Activated T-helper 17 cell treated with anti-CD3 and anti-CD28 coated beads, Interleukin-2, amount 50 U/mL, for 72 hours (primary cell): ENCODE measurements at regions not wholly inside any gene's neighbourhood (a gene's known extent, or its start where the extent isn't known, plus 50 kb on each side); places are given as distances from the start of the nearest gene placed in this dataset.

ENCODE experiments used
- ATAC-seq: fragments of 150-1000 bp; cut with Tn5 transposase; replicated peaks from 2 replicates; pipeline ENCODE4 v1.10.0; 2021; ENCODE audit warnings: mild to moderate bottlenecking, moderate library complexity
- H3K27ac Mint-ChIP-seq: one replicate; pipeline ENCODE4 v1.8.0; 2022; ENCODE audit warnings: mixed read lengths
- H3K27me3 Mint-ChIP-seq: one replicate; pipeline ENCODE4 v1.8.0; 2022; ENCODE audit warnings: mixed read lengths
- H3K36me3 Mint-ChIP-seq: one replicate; pipeline ENCODE4 v1.8.0; 2022; ENCODE audit warnings: low read depth, mild to moderate bottlenecking, mixed read lengths
- H3K4me1 Mint-ChIP-seq: one replicate; pipeline ENCODE4 v1.8.0; 2022; ENCODE audit warnings: mixed read lengths
- H3K4me3 Mint-ChIP-seq: one replicate; pipeline ENCODE4 v1.8.0; 2022; ENCODE audit warnings: mild to moderate bottlenecking, mixed read lengths
- H3K9me3 Mint-ChIP-seq: one replicate; pipeline ENCODE4 v1.8.0; 2022; ENCODE audit warnings: mixed read lengths

DNA sequence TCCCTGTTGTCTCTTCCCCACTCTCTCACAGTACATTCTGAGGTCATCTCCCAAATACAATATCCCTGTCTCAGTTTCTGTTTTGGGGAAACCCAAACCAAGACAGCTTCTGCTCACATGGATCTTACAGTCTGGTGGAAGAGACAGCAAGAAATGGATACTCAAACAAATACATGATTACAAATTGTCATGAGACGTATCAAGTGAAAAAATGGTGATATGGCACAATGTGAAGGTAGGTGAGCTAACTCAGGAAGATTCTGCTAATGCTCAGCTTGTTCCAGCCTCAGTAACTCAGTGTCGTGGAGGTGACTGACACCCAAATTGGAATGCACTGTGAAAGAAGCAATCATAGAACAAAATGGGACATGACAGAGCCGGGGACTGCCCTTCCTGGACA, 68.3 kb downstream of the CHST1 start:
- no peak for ATAC-seq
- H3K4me3 Mint-ChIP-seq, result no peak overlapping the region
- no peak overlapping the region for H3K27ac Mint-ChIP-seq
- H3K9me3 Mint-ChIP-seq, result no peaks in the 10 kb centered on the region
- H3K27me3 Mint-ChIP-seq, result peaks cover 19% of the 10 kb centered on the region
- no peaks in the 10 kb centered on the region for H3K4me1 Mint-ChIP-seq
- no peaks in the 10 kb centered on the region for H3K36me3 Mint-ChIP-seq

DNA sequence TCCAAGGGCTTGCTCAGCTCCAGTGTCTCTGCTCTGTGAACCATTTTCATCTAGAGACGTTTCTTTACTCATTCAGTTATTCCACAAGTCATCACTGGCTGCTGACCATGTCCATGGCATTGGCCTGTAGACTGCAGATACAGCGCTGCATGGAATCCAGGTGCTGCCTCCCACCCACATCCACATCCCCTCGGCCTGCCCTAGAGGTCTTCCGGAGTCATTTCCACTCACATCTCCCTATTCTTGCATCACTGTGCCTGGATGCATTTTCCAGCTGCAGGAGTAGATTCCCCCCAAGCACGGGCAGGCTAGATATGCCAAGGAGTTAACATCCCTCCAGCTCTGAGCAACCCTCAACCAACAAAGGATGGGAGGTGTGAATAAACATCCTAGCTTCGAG, 68.9 kb downstream of the CHST1 start:
- no peak overlapping the region for H3K4me3 Mint-ChIP-seq
- peaks cover 15% of the 10 kb centered on the region for H3K27me3 Mint-ChIP-seq
- H3K36me3 Mint-ChIP-seq, result no peaks in the 10 kb centered on the region
- H3K27ac Mint-ChIP-seq, result no peak overlapping the region
- no peak for ATAC-seq
- H3K9me3 Mint-ChIP-seq, result no peaks in the 10 kb centered on the region
- no peaks in the 10 kb centered on the region for H3K4me1 Mint-ChIP-seq

DNA sequence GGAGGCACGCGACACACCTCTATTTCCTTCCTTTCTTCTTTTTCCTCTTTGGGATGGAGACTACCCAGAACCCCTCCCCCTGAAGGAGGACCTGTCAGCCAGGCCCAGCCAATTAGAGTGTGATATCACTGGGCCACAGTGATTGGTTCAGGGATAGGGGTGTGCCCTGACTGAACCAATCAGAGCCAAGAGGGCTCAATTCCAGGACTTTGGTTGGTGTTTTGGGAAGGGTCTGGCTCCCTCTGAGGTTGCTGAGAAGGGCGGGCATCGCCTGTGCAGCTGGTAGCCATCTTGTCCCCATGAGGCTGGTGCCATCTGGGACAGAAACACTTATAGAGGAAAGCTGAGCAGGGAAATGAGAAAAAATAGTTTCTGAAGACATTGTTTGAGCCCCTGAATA, 71.4 kb downstream of the CHST1 start:
- no peaks in the 10 kb centered on the region for H3K36me3 Mint-ChIP-seq
- peaks cover 6% of the 10 kb centered on the region for H3K27me3 Mint-ChIP-seq
- peak; percentile 43 for ATAC-seq
- H3K9me3 Mint-ChIP-seq, result no peaks in the 10 kb centered on the region
- H3K4me1 Mint-ChIP-seq, result no peaks in the 10 kb centered on the region
- no peak overlapping the region for H3K27ac Mint-ChIP-seq
- H3K4me3 Mint-ChIP-seq, result no peak overlapping the region

DNA sequence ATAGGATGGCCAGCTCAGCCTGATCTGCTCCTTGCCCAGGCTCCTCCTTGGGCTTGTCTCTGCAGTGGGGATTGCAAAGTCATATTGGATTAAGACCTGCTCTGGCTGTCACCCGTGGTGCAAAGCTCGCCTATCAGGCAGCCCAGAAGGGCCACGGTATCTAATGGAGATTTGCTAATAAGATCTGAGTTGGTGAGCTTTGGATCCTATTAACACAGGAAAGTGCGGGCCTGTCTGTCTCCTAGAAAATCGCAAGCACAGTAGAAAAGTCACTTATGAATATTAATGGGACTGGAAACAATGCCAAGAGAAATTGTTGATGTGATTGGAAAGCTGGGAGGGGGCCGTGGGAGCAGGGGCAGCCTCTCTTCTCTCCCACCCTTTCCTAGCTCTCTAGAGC, 72.8 kb downstream of the CHST1 start:
- ATAC-seq, result no peak
- Mint-ChIP-seq H3K4me1 (no peaks in the 10 kb centered on the region), H3K4me3 (no peak overlapping the region), H3K36me3 (no peaks in the 10 kb centered on the region), H3K27ac (no peak overlapping the region), H3K27me3 (peaks cover 4% of the 10 kb centered on the region), H3K9me3 (no peaks in the 10 kb centered on the region)

DNA sequence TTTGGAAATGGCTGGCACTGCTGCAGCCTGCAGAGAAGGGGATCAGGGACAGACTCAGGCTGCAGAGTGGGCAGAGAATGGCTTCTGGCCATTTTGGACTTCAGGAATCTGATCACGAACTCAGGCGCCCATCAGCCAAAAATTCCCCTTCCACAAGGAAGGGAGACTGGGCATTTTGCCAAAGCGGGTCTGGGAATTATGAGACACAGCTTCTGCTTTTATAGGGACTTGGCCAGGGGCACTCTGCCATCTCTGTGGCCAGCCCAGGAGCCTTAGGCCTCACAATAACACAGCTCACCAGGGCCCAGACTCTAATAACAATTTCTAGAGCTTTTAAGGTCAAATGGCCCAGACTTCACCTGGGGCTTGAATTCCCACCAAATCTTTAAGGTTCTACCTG, 74.7 kb downstream of the CHST1 start:
- no peak for ATAC-seq
- Mint-ChIP-seq H3K27me3 (peaks cover 9% of the 10 kb centered on the region), H3K36me3 (no peaks in the 10 kb centered on the region), H3K4me3 (no peak overlapping the region), H3K9me3 (no peaks in the 10 kb centered on the region), H3K4me1 (no peaks in the 10 kb centered on the region), H3K27ac (no peak overlapping the region)

DNA sequence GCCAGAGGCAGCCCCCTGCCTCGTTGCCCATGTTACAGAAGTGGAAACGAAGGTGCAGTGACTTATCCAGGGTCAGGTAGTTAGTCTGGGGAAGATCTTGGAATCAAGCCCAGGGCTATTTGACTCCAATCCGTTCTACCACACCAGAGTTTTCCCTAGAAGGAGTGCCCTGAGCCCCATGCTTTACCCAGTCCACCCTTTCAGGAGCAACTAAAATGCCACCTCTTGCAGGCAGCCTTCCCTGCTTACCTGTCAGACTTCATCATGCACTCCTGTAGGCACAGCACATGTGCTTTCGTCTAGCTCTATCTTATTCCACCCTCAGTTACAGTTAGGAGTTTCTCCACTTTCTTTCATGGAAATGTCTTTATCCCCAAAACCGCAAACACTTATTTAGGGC, 80.2 kb downstream of the CHST1 start:
- ATAC-seq, result no peak
- Mint-ChIP-seq H3K27me3 (peaks cover 34% of the 10 kb centered on the region), H3K27ac (no peak overlapping the region), H3K4me3 (no peak overlapping the region), H3K9me3 (no peaks in the 10 kb centered on the region), H3K36me3 (no peaks in the 10 kb centered on the region), H3K4me1 (no peaks in the 10 kb centered on the region)

DNA sequence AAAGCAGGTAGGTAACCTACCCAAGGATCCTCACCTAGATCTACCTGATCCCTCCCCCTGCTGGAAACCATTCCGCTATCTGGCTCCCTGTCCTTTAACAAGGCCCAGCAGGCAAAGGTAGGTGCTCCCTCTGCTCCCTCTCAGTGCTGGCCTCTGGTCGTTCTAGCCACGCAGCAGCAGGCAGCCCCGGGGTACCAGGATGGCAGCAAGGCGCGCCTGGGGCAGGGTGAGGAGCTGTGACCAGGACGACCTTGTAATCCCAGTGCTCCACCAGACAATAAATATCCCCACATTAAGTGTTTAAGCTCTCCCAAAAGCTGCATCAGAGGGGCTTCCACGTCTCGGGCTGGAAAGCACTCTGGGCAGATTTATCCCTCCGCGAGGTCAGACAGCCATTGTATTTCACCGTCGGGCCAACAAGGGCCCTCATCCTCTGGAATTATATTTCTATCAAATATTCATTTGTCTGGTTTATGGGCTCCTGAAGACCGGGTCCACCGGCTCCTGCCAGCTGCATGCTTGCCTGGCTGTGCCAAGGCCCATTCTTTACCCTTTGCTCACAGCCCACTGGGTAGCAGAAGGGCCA, 81.3 kb downstream of the CHST1 start:
- H3K27me3 Mint-ChIP-seq, result peaks cover 39% of the 10 kb centered on the region
- no peak overlapping the region for H3K27ac Mint-ChIP-seq
- no peaks in the 10 kb centered on the region for H3K9me3 Mint-ChIP-seq
- H3K4me1 Mint-ChIP-seq, result no peaks in the 10 kb centered on the region
- no peaks in the 10 kb centered on the region for H3K36me3 Mint-ChIP-seq
- H3K4me3 Mint-ChIP-seq, result no peak overlapping the region
- ATAC-seq, result no peak

DNA sequence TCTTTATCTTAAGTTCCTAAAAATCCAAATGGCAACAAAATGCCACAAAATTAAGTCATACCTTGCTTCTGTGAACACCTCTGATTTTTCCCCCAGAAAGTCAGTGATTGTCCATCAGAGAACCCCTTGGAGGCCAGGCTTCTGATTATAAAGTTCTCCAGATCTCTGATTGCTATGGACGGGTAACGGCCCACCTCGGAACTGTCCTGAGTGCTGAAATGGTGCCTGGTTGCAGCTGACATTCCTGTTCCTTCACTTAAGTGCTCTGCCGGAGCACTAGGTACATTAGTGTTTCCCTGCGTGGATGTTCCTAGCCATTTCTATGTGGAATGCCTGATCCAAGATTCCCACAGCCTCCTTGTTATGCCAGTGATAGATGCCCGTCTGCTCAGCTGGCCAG, 85.0 kb downstream of the CHST1 start:
- peaks cover 34% of the 10 kb centered on the region for H3K27me3 Mint-ChIP-seq
- H3K27ac Mint-ChIP-seq, result no peak overlapping the region
- H3K4me1 Mint-ChIP-seq, result no peaks in the 10 kb centered on the region
- no peak for ATAC-seq
- no peak overlapping the region for H3K4me3 Mint-ChIP-seq
- no peaks in the 10 kb centered on the region for H3K9me3 Mint-ChIP-seq
- no peaks in the 10 kb centered on the region for H3K36me3 Mint-ChIP-seq

DNA sequence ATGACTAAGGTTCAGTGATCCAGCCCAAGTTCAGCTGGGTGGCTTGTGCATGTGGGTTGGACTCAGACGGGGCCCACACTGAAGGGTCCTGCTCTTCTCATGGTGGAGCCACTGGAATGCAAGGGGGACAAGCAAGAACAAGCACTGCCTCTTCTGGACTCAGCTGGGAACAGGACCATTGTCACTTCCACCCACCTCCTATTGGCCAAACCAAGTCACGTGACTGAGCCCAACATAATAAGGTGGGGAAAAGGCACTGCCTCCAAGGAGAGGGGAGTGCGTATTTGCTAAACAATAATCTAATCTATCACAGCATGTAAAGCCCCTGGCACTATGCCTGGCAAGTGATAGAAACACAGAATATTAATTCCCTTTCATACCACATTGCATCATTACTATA, 87.1 kb downstream of the CHST1 start:
- peaks cover 33% of the 10 kb centered on the region for H3K27me3 Mint-ChIP-seq
- no peak for ATAC-seq
- no peaks in the 10 kb centered on the region for H3K36me3 Mint-ChIP-seq
- no peak overlapping the region for H3K27ac Mint-ChIP-seq
- no peaks in the 10 kb centered on the region for H3K9me3 Mint-ChIP-seq
- H3K4me1 Mint-ChIP-seq, result no peaks in the 10 kb centered on the region
- H3K4me3 Mint-ChIP-seq, result no peak overlapping the region

DNA sequence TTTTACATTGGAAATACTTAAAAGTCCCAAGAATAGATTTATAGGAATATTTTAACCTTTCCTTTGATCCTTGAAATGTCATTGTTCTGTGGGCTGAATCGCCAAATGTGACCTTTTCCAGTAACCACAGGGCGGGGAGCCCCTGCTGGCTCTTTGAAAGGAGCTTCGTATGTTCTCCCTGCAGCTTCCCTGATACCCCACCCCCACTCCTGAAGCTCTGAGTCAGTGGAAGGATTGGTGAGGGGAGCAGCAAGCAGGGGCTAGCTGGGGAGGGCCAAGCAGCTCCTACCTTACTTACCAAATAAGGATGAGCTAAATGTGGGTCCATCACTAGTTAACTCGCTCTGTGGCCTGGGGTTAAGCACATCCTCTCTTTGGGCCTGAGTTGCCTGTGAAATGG, 87.7 kb downstream of the CHST1 start:
- Mint-ChIP-seq H3K36me3 (no peaks in the 10 kb centered on the region), H3K9me3 (no peaks in the 10 kb centered on the region), H3K27me3 (peaks cover 34% of the 10 kb centered on the region), H3K4me1 (no peaks in the 10 kb centered on the region), H3K27ac (no peak overlapping the region), H3K4me3 (no peak overlapping the region)
- no peak for ATAC-seq

DNA sequence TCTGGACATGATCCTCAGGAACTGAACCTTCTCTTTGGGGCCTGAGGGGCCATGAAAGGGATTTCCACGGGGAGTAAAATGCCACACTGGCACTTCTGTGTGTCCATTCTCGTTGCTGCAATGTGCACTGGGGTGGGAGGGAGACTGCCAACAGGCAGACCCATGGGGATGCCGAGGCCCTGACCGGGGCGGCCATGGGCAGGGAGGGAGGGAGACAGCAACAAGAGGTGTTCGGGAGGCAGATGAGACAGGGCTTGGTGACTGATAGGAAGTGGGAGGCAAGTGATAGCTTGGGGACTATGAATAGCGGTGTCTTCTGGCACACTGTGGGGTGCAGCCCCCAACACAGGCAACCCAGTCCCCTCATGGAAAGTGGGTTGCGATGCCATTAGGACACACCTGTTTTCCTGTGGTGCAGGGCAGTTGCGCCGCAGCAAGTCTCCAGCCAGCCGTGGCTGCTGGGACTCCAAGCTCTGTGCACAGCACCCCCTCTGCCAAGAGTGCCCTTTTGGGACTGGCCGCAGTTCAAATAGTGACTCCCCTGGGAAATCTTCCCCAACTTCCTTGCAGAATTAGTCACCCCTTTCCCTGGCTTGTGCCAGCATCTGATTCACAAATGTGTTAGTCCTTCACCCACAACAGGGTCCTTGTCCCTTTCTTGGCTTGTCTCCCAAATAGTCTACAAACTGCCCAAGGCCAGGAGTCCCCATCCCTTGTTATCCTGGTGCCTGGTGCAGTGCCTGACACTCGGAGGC, 88.8 kb downstream of the CHST1 start:
- Mint-ChIP-seq H3K27me3 (peaks cover 30% of the 10 kb centered on the region), H3K27ac (no peak overlapping the region), H3K9me3 (no peaks in the 10 kb centered on the region), H3K36me3 (no peaks in the 10 kb centered on the region), H3K4me1 (no peaks in the 10 kb centered on the region), H3K4me3 (no peak overlapping the region)
- no peak for ATAC-seq

DNA sequence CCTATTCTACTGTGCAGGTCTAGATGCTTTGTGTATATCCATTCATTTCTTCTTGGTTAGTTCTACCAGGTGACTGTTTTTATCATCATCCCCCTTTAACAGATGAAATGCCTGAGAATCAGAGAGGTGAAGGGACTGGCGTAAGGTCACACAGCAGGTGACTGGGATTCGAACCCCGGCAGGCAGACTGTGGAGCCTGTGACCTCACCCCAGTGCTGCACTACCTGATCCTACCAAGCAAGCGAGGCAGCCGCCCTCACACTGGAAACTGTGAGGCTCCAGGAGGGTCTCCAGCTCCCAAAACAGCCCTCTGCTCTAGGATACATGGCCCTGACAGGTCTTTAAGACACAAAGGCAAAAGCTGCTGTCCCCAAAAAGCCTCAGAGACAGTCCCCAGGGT, 91.7 kb downstream of the CHST1 start:
- Mint-ChIP-seq H3K4me1 (no peaks in the 10 kb centered on the region), H3K4me3 (no peak overlapping the region), H3K27ac (no peak overlapping the region), H3K9me3 (no peaks in the 10 kb centered on the region), H3K27me3 (peaks cover 19% of the 10 kb centered on the region), H3K36me3 (no peaks in the 10 kb centered on the region)
- no peak for ATAC-seq

DNA sequence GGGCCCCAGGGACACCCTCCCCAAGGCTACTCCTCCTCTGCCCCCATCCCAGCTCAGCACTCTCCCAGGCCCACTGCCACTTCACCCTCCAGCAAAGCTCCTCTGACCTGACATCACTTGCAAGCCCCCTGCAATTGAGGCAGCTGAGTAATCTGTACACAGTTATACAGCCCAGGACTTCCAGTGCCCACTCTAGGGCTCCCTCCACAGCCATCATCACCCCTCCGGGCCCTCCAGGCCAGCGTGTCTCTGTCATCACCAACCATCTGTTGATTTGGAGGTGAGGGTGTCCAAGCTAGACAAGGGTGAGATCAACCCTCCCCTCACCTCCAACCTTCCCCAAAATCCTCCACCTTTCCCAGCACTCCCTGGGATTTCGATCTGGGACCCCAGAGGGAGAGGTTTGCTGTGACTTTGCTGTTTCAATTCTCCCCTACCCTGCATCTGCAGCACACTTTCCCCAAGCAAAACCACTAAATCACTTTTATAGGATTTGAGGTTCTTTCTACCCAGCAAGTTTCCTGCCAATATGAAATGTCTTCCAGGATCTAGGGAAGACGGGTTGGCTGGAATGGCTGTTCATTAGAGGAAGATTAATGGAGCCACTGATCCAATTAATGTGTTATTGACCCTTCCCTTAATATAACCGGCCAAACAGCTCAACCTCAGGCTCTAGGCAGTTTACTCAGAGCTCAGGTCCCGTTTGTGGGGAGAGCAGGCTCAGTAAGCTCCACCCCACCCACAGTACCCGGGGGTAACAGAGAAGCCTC, 92.9 kb downstream of the CHST1 start:
- no peaks in the 10 kb centered on the region for H3K36me3 Mint-ChIP-seq
- H3K4me3 Mint-ChIP-seq, result no peak overlapping the region
- peaks cover 19% of the 10 kb centered on the region for H3K27me3 Mint-ChIP-seq
- H3K9me3 Mint-ChIP-seq, result no peaks in the 10 kb centered on the region
- no peak overlapping the region for H3K27ac Mint-ChIP-seq
- no peaks in the 10 kb centered on the region for H3K4me1 Mint-ChIP-seq
- ATAC-seq, result no peak

DNA sequence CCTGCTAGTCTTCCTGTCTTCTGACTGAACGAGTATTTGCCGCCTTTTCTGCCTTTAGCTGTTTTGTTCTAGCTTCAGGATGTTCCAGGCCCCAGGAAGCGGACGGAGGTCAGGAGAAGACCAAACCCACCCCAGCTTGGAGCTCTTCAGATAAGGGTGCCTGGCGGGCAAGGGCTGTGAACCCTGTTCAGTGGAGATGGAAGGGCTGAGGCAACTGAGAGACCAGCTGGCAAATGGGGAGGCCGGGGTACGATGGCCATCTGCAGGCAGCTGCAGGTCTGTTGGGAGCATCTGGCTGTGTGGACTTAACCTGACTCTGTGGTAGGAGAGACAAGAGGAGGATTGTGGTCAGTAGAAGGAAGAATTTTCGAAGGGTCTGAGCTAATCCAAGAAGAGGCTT, 95.6 kb downstream of the CHST1 start:
- H3K27me3 Mint-ChIP-seq, result peaks cover 13% of the 10 kb centered on the region
- no peak overlapping the region for H3K27ac Mint-ChIP-seq
- no peaks in the 10 kb centered on the region for H3K9me3 Mint-ChIP-seq
- no peak for ATAC-seq
- H3K4me1 Mint-ChIP-seq, result no peaks in the 10 kb centered on the region
- no peak overlapping the region for H3K4me3 Mint-ChIP-seq
- no peaks in the 10 kb centered on the region for H3K36me3 Mint-ChIP-seq

DNA sequence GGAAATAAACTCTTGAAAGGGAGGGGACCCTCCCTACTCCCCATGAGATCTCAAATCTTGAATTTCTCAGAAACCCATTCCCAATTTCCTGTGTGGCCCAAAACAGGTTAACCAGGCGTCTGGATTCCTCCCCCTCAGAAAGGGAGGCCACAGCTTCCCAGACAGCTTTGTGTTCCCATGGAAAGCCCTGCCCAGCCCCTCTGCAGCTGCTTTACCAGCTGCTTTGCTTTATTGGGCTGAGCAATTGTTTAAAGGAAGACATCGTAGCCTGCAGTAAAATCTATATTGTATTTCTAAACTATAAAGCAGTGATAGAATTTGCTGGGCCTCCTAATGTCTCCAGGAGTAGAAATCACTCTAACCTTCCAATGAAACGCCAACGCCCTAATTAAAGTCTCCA, 97.4 kb downstream of the CHST1 start:
- no peaks in the 10 kb centered on the region for H3K36me3 Mint-ChIP-seq
- no peaks in the 10 kb centered on the region for H3K9me3 Mint-ChIP-seq
- peaks cover 8% of the 10 kb centered on the region for H3K27me3 Mint-ChIP-seq
- H3K4me3 Mint-ChIP-seq, result no peak overlapping the region
- H3K27ac Mint-ChIP-seq, result no peak overlapping the region
- no peak for ATAC-seq
- H3K4me1 Mint-ChIP-seq, result no peaks in the 10 kb centered on the region
